Fibroblast of mammary gland (primary cell): ENCODE measurements at regions not wholly inside any gene's neighbourhood (a gene's known extent, or its start where the extent isn't known, plus 50 kb on each side); places are given as distances from the start of the nearest gene placed in this dataset.

Source experiments
- DNase-seq: peaks from one replicate; pipeline ENCODE4 v3.0.0-alpha.2; 2010; ENCODE audit warnings: low read depth
- H3K4me3 ChIP-seq: 2 replicates; pipeline ENCODE4 v1.5.1; 2011; ENCODE audit warnings: low read depth, mild to moderate bottlenecking, low read length, moderate library complexity; ENCODE audit not compliant: control insufficient read depth
- TF ChIP-seq, protein P1 (sequence below): conservative IDR thresholded peaks from 2 replicates; pipeline ENCODE4 v1.5.1; 2011; ENCODE audit warnings: low read depth, low read length, inconsistent platforms; ENCODE audit not compliant: control insufficient read depth, insufficient read depth

DNA sequence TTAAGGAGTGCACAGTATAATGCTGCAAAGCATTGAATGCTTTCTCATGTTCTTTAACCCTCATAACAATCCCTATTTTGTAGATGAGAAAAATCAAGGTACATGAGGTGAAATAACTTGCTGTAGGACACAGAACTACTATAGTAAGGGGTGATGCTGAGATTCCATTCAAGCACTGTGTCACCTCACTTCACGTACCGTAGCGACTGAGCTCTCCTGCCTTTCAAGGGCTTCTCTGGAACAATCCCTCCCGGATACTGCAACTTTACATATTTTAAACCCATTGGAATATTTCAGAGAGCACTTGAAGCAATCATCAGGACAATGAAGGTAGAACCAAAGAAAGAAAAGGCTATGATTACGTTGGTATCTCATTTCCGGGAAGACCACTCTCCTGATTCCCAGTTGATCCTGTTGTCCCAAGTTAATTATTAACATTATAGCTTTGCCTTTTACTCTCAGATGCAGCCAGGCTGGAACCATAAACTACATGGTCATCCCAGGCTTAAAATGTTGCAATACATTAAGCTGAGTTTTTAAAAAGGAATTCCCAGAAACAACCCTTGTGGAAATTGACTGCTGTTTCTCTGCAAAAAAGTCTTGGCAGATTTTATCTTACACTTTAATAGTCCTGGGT lies 252.2 kb upstream of the IGF1R start:
- TF ChIP-seq, protein P1, sequence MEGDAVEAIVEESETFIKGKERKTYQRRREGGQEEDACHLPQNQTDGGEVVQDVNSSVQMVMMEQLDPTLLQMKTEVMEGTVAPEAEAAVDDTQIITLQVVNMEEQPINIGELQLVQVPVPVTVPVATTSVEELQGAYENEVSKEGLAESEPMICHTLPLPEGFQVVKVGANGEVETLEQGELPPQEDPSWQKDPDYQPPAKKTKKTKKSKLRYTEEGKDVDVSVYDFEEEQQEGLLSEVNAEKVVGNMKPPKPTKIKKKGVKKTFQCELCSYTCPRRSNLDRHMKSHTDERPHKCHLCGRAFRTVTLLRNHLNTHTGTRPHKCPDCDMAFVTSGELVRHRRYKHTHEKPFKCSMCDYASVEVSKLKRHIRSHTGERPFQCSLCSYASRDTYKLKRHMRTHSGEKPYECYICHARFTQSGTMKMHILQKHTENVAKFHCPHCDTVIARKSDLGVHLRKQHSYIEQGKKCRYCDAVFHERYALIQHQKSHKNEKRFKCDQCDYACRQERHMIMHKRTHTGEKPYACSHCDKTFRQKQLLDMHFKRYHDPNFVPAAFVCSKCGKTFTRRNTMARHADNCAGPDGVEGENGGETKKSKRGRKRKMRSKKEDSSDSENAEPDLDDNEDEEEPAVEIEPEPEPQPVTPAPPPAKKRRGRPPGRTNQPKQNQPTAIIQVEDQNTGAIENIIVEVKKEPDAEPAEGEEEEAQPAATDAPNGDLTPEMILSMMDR, result no peak
- no peak overlapping the region for H3K4me3 ChIP-seq
- no peak for DNase-seq

DNA sequence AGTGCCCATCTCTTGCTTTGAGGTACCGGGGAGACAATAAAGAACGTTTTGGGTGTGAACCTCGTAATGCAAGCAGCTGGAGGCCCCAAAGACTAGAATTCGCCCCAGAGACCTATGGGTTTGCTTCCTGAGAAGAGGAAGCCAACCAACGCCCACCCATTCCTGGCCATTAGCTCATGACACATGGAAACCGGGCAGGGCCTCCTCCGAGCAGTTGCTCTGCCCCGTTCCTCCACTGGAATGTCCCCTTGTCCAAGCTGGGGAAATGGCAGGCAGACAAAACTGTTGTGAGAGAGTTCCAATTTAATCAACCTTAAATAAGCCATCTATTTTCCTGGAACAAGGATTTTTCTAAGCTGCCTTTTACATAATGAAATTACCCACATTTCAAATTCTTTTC lies 250.9 kb upstream of the IGF1R start:
- TF ChIP-seq, protein P1, result no peak
- no peak overlapping the region for H3K4me3 ChIP-seq
- DNase-seq, result no peak

DNA sequence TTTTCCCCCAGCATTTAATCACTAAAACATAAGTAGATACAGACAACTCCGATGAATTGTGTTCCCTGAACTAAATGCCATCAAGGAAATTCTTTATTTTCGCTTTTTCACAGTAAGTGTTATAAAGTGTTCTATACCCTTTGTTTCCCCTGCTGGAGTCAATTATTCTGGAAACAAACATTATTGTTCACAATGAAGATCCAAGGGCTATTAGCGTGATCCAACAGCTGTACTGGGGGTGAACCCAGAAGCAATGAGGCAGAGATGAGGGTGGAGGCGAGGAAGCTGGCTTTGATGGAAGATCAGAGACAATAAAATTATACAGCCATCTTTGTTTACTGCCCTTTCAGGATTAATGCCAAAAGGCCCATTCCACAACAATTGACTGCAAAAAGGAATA lies 250.3 kb upstream of the IGF1R start:
- DNase-seq, result no peak
- TF ChIP-seq, protein P1, result no peak
- no peak overlapping the region for H3K4me3 ChIP-seq

DNA sequence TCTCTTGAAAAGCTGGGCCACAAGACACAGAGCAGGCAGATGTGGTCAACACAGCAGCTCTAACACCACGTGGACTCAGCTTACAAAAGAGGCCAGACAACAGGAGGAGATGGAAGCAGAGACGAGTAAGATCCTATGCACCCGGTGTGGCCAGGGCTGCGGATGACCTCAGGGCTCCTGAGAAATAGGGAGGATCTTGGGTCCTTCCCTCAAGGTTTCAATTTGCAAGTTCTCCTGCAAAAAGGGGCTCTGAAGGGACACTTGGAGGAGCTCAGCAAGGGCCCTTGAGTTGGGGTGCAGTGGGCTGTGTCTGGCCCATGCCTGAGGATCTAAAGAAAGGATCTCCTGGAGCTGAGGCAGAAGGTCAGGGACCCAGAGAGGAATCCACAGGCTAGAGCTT lies 249.5 kb upstream of the IGF1R start:
- H3K4me3 ChIP-seq, result no peak overlapping the region
- TF ChIP-seq, protein P1, result no peak
- DNase-seq, result no peak

DNA sequence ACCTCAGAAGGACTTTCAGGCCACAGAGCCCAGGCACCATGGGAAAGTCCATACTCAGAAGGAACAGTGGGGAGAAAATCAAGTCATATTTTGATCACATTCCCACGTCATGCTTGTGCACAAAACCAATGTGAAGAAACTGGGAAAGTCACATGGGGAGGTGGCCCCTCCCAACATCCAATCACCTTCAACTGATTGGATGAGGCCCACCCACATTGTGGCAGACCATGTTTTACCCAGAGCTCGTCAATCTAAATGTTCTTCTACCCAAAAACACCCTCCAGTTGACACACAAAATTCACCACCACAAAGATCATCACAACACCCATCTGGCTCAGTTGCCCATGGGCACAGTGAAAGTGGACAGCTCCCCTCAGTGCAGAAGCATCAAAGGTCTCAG lies 248.2 kb upstream of the IGF1R start:
- TF ChIP-seq, protein P1, result no peak
- DNase-seq, result no peak
- no peak overlapping the region for H3K4me3 ChIP-seq

DNA sequence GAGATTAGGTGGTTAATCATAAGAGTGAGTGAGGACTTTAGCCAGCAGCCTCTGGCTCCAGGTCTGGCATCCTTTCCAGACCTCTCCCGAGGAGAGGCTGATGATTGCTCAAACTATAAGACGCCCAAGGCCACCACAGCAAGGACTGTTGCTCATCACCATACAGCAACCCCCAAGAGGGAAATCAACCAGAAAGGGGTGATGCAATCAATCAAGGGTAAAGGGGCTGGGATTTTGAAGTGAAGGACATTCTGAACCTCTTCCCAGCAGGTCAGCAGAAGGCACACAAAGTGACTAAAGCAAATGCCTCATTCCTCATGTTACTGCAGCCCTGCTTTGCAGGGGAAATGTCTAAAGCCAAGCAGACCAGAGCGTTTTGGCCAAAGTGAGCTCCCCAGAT lies 247.3 kb upstream of the IGF1R start:
- TF ChIP-seq, protein P1, result no peak
- DNase-seq, result no peak
- no peak overlapping the region for H3K4me3 ChIP-seq

DNA sequence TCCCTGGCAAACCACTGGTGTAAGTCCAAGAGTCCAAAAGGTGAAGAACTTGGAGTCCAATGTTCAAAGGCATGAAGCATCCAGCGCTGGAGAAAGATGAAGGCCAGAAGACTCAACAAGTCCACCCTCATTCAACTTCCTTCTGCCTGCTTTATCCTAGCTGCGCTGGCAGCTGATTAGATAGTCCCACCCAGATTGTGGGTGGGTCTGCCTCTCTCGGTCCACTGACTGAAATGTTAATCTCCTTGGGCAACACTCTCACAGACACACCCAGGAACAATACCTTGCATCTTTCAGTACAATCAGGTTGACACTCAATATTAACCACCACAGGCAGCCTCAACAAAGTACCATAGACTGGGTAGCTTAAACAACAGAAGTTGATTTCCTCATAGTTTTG lies 245.9 kb upstream of the IGF1R start:
- TF ChIP-seq, protein P1, result no peak
- DNase-seq, result no peak
- H3K4me3 ChIP-seq, result no peak overlapping the region
